GM18858 (cell line): ENCODE measurements at regions not wholly inside any gene's neighbourhood (a gene's known extent, or its start where the extent isn't known, plus 50 kb on each side); places are given as distances from the start of the nearest gene placed in this dataset.

Source experiments
- ATAC-seq: cut with Tn5 transposase; IDR thresholded peaks from one replicate; pipeline ENCODE4 v1.9.1; 2021; ENCODE audit not compliant: unreplicated experiment

GRCh38 chr18:71025505-71026225 is 736.8 kb downstream of the SOCS6 start:
- no peak for ATAC-seq

- no peak for ATAC-seq
These were observed 733.5 kb downstream of the SOCS6 start for GRCh38 chr18:71022389-71022788.

- ATAC-seq, result no peak
These were observed 732.2 kb downstream of the SOCS6 start for GRCh38 chr18:71021030-71021362.

- no peak for ATAC-seq
These were observed 731.6 kb downstream of the SOCS6 start for GRCh38 chr18:71020342-71021029.

GRCh38 chr18:71018816-71019215 is 730.0 kb downstream of the SOCS6 start:
- no peak for ATAC-seq

- ATAC-seq, result no peak
These were observed 723.9 kb downstream of the SOCS6 start for GRCh38 chr18:71012789-71013188.

GRCh38 chr18:71011389-71011788 is 722.5 kb downstream of the SOCS6 start:
- ATAC-seq, result peak; percentile 78

GRCh38 chr18:71008257-71008656 is 719.4 kb downstream of the SOCS6 start:
- no peak for ATAC-seq

- no peak for ATAC-seq
These were observed 712.8 kb downstream of the SOCS6 start for GRCh38 chr18:71001597-71001996.

- ATAC-seq, result no peak
These were observed 709.6 kb downstream of the SOCS6 start for GRCh38 chr18:70998490-70998889.

GRCh38 chr18:70994116-70994515 is 705.3 kb downstream of the SOCS6 start:
- ATAC-seq, result no peak

- ATAC-seq, result no peak
These were observed 702.7 kb downstream of the SOCS6 start for GRCh38 chr18:70991577-70991976.

GRCh38 chr18:70985948-70986347 is 697.1 kb downstream of the SOCS6 start:
- no peak for ATAC-seq

GRCh38 chr18:70982292-70982691 is 693.4 kb downstream of the SOCS6 start:
- no peak for ATAC-seq

- no peak for ATAC-seq
These were observed 692.7 kb downstream of the SOCS6 start for GRCh38 chr18:70981400-70982140.

GRCh38 chr18:70973626-70974025 is 684.8 kb downstream of the SOCS6 start:
- ATAC-seq, result no peak

- ATAC-seq, result no peak
These were observed 677.6 kb downstream of the SOCS6 start for GRCh38 chr18:70966419-70966818.

- ATAC-seq, result no peak
These were observed 673.1 kb downstream of the SOCS6 start for GRCh38 chr18:70961939-70962338.

GRCh38 chr18:70956554-70956953 is 667.7 kb downstream of the SOCS6 start:
- ATAC-seq, result no peak

GRCh38 chr18:70936160-70936559 is 647.3 kb downstream of the SOCS6 start:
- ATAC-seq, result no peak

- no peak for ATAC-seq
These were observed 643.3 kb downstream of the SOCS6 start for GRCh38 chr18:70931942-70932814.
